Pancreas (tissue), 10 donors: ENCODE measurements at regions not wholly inside any gene's neighbourhood (a gene's known extent, or its start where the extent isn't known, plus 50 kb on each side); places are given as distances from the start of the nearest gene placed in this dataset.

Experiments used
- ATAC-seq, 4 donors: fragments of 200-7000 bp; cut with Tn5 transposase; one replicate each; pipeline versions ENCODE4 v1.8.0 to v1.9.1; 2020; ENCODE audit warnings: mild to moderate bottlenecking in 4 of 4, moderate library complexity in 4 of 4
- DNase-seq, 6 donors: peaks; one replicate each; pipeline ENCODE4 v3.0.0-alpha.2; 2020
- FAIRE-seq: peaks from 2 replicates; lab custom pipeline; 2012; peaks lifted over from hg19 to GRCh38; lab: Jason Lieb, UNC
- H3K27ac ChIP-seq, 4 donors: fragments of 200-600 bp; sonication (generic); 1 replicate in 3 of 4; 2 replicates in 1 of 4; pipeline versions ENCODE4 v1.5.0 to v1.8.0; 2020
- H3K27me3 ChIP-seq, 4 donors: fragments of 200-600 bp; one replicate each; pipeline ENCODE4 v1.8.0; 2021
- H3K36me3 ChIP-seq, 3 donors: fragments of 200-600 bp; sonication (generic) in 1 of 3; one replicate each; pipeline versions ENCODE4 v1.5.0 to v1.8.0; 2020 to 2021
- H3K4me1 ChIP-seq, 3 donors: fragments of 200-600 bp; one replicate each; pipeline ENCODE4 v1.8.0; 2021
- H3K4me3 ChIP-seq, 4 donors: fragments of 200-600 bp; sonication (generic) in 2 of 4; one replicate each; pipeline versions ENCODE4 v1.5.0 to v1.8.0; 2020 to 2021
- H3K9me3 ChIP-seq, 4 donors: fragments of 200-600 bp; one replicate each; pipeline ENCODE4 v1.8.0; 2021
- CTCF ChIP-seq, 4 donors: fragments of 200-600 bp; sonication (generic) in 3 of 4; IDR thresholded peaks; one replicate each; pipeline versions ENCODE4 v1.5.0 to v1.8.0; 2021; ENCODE audit warnings: antibody characterized with exemption in 4 of 4
- WGBS, 2 donors: extraction: QIAGEN DNeasy Blood & Tissue Kit; methylation state at CpG; one replicate each; pipeline ENCODE4 v1.1.7; 2013; 5-methylcytosine and 5-hydroxymethylcytosine counted together
- intact Hi-C, 3 donors: fragments of 100-400 bp; cut with DNase I; formaldehyde crosslinking; loops; one replicate each; pipeline versions ENCODE4 v1.11.1 to v1.14.2; 2022
- donor health status: healthy with polysubstance abuse.
- donor health status: DM: no; HTN: no; CAD: no; lungs with moderate emphysema.
- donor health status: DM: no; HTN: no; CAD: no.
- donor health status: control.
- donor health status: control.
- donor health status: Bipolar disorder and iron deficiency.
- donor health status: DM: yes; HTN: yes; CAD: no.
- donor health status: DM: no; HTN: no; CAD: no.
- donor health status: DM: no; HTN: no; CAD: no.
- donor health status: DM: yes; HTN: yes; CAD: no.

- no peaks in the 10 kb centered on the region for H3K36me3 ChIP-seq
- no peak overlapping the region for H3K27ac ChIP-seq
- 59 to 64% methylated on average over 6 of the region's 6 CpGs for WGBS, 2 donors
- H3K9me3 ChIP-seq, result no peaks in the 10 kb centered on the region
- no peak for TF ChIP-seq CTCF (IDR thresholded peaks at IDR 0.05)
- DNase-seq (no peak), FAIRE-seq (no peak), ATAC-seq (no peak)
- intact Hi-C loops, result no loop called here
- no peaks in the 10 kb centered on the region for H3K27me3 ChIP-seq
- H3K4me3 ChIP-seq, result no peak overlapping the region
- no peaks in the 10 kb centered on the region for H3K4me1 ChIP-seq
These were observed 567.8 kb downstream of the ZPLD1 start for GRCh38 chr3:103002425-103003176.

- Histone ChIP-seq H3K27ac (no peak overlapping the region), H3K9me3 (no peaks in the 10 kb centered on the region), H3K36me3 (no peaks in the 10 kb centered on the region), H3K4me3 (no peak overlapping the region), H3K4me1 (no peaks in the 10 kb centered on the region), H3K27me3 (no peaks in the 10 kb centered on the region)
- TF ChIP-seq CTCF (IDR thresholded peaks at IDR 0.05), result no peak
- intact Hi-C loops, result no loop called here
- WGBS, 2 donors, result 59 to 75% methylated on average over 4 of the region's 4 CpGs
- DNase-seq (no peak), ATAC-seq (no peak), FAIRE-seq (no peak)
These were observed 571.8 kb downstream of the ZPLD1 start for GRCh38 chr3:103006526-103007183.

- Histone ChIP-seq H3K36me3 (no peaks in the 10 kb centered on the region), H3K27me3 (no peaks in the 10 kb centered on the region), H3K4me3 (no peak overlapping the region), H3K27ac (no peak overlapping the region), H3K4me1 (no peaks in the 10 kb centered on the region), H3K9me3 (no peaks in the 10 kb centered on the region)
- TF ChIP-seq CTCF (IDR thresholded peaks at IDR 0.05), result no peak
- DNase-seq, result no peak
- no peak for ATAC-seq
- no peak for FAIRE-seq
- intact Hi-C loops, result no loop called here
These were observed 574.8 kb downstream of the ZPLD1 start for GRCh38 chr3:103009609-103010008.

DNA sequence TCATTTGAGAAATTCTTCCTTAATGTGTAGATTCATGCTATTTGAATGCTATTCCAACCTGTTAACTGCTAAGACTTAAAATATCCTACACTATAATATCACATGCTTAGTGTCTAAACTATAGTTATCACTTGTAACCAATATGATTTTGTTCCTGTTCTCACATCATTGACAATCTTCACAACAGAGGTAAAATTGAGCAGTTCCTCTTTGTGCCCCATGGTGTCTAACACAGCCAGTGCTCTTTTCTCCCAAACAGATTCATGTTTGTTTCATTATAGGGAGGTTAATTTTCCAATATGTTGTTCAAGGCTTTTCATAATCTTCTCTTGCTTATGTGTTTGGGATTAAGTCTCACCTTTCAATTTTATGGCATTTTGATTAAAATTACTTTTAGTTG is 591.1 kb downstream of the ZPLD1 start:
- Histone ChIP-seq H3K4me1 (no peaks in the 10 kb centered on the region), H3K27ac (no peak overlapping the region), H3K4me3 (no peak overlapping the region), H3K27me3 (no peaks in the 10 kb centered on the region), H3K9me3 (no peaks in the 10 kb centered on the region), H3K36me3 (no peaks in the 10 kb centered on the region)
- intact Hi-C loops, result no loop called here
- TF ChIP-seq CTCF (IDR thresholded peaks at IDR 0.05), result no peak
- no peak for FAIRE-seq
- ATAC-seq, result no peak
- DNase-seq, result no peak

DNA sequence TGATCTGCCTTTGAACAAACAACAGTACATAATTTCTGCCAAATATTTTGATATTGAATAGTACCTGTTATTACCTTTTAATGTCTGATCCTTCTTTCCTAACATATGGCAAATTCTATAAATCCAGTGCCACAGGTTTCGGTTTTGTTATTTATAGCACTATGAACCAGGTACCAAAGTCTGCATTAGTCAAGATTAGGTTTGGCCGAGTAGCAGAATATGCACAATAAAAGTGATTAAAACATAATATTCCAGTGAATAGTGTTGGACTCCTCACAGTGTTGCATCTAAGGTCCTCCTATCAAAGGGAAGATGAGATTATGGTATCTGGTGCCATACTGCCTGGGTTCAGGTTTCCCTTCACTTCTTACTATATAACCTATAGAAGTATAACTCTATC is 599.0 kb downstream of the ZPLD1 start:
- 79 to 87% methylated on average over 2 of the region's 2 CpGs for WGBS, 2 donors
- no peak for TF ChIP-seq CTCF (IDR thresholded peaks at IDR 0.05)
- no peak for DNase-seq
- Histone ChIP-seq H3K4me1 (no peaks in the 10 kb centered on the region), H3K9me3 (no peaks in the 10 kb centered on the region), H3K4me3 (no peak overlapping the region), H3K27ac (no peak overlapping the region), H3K36me3 (no peaks in the 10 kb centered on the region), H3K27me3 (no peaks in the 10 kb centered on the region)
- ATAC-seq, result no peak
- no peak for FAIRE-seq
- intact Hi-C loops, result no loop called here
